CD4-positive, CD25-positive, alpha-beta regulatory T cell (primary cell): ENCODE measurements at regions not wholly inside any gene's neighbourhood (a gene's known extent, or its start where the extent isn't known, plus 50 kb on each side); places are given as distances from the start of the nearest gene placed in this dataset.

Experiments
- ATAC-seq, 2 donors: fragments of 150-1000 bp; cut with Tn5 transposase; one replicate each; pipeline ENCODE4 v1.10.0; 2021; ENCODE audit warnings: low read depth in 2 of 2, moderate number of reproducible peaks in 2 of 2, moderate library complexity in 1 of 2
- DNase-seq, 3 donors: peaks; one replicate each; pipeline versions ENCODE4 v3.0.0 to v3.0.0-alpha.2; 2012 to 2022; ENCODE audit warnings: mixed read lengths in 1 of 3
- H3K27ac ChIP-seq: one replicate; pipeline ENCODE4 v1.7.0; 2013; ENCODE audit warnings: mild to moderate bottlenecking, low read length; ENCODE audit not compliant: insufficient read depth, poor library complexity, severe bottlenecking
- H3K27me3 ChIP-seq: one replicate; pipeline ENCODE4 v1.7.0; 2013; ENCODE audit warnings: low read length; ENCODE audit not compliant: control insufficient read depth, insufficient read depth
- H3K36me3 ChIP-seq: one replicate; pipeline ENCODE4 v1.7.0; 2013; ENCODE audit warnings: mild to moderate bottlenecking, low read length, moderate library complexity; ENCODE audit not compliant: control insufficient read depth, insufficient read depth
- H3K4me1 ChIP-seq: 2 replicates; pipeline ENCODE4 v1.7.0; 2013; ENCODE audit warnings: mild to moderate bottlenecking, low read length; ENCODE audit not compliant: insufficient read depth, control insufficient read depth, poor library complexity, severe bottlenecking
- H3K4me3 ChIP-seq: one replicate; pipeline ENCODE4 v1.7.0; 2013; ENCODE audit warnings: low read depth, mild to moderate bottlenecking, low read length, moderate library complexity
- H3K9me3 ChIP-seq, 2 experiments: 1 replicate in 1 of 2; 2 replicates in 1 of 2; pipeline ENCODE4 v1.7.0; 2013; ENCODE audit warnings: low read length in 2 of 2, mild to moderate bottlenecking in 1 of 2, moderate library complexity in 1 of 2; ENCODE audit not compliant: control insufficient read depth in 2 of 2
- H3K27ac Mint-ChIP-seq, 3 donors: one replicate each; pipeline ENCODE4 v1.8.0; 2020 to 2022; ENCODE audit warnings: mild to moderate bottlenecking in 3 of 3, mixed read lengths in 3 of 3, moderate library complexity in 2 of 3
- H3K27me3 Mint-ChIP-seq: one replicate; pipeline ENCODE4 v1.8.0; 2022; ENCODE audit warnings: mild to moderate bottlenecking, mixed read lengths
- H3K36me3 Mint-ChIP-seq: one replicate; pipeline ENCODE4 v1.8.0; 2020; ENCODE audit warnings: mixed read lengths
- H3K4me1 Mint-ChIP-seq, 4 donors: one replicate each; pipeline ENCODE4 v1.8.0; 2020 to 2022; ENCODE audit warnings: mixed read lengths in 4 of 4, mild to moderate bottlenecking in 1 of 4
- H3K4me3 Mint-ChIP-seq, 4 donors: one replicate each; pipeline ENCODE4 v1.8.0; 2020 to 2022; ENCODE audit warnings: mild to moderate bottlenecking in 4 of 4, mixed read lengths in 4 of 4, moderate library complexity in 3 of 4
- H3K9me3 Mint-ChIP-seq, 7 donors: one replicate each; pipeline ENCODE4 v1.8.0; 2020 to 2022; ENCODE audit warnings: mixed read lengths in 7 of 7, mild to moderate bottlenecking in 3 of 7, moderate library complexity in 2 of 7

DNA sequence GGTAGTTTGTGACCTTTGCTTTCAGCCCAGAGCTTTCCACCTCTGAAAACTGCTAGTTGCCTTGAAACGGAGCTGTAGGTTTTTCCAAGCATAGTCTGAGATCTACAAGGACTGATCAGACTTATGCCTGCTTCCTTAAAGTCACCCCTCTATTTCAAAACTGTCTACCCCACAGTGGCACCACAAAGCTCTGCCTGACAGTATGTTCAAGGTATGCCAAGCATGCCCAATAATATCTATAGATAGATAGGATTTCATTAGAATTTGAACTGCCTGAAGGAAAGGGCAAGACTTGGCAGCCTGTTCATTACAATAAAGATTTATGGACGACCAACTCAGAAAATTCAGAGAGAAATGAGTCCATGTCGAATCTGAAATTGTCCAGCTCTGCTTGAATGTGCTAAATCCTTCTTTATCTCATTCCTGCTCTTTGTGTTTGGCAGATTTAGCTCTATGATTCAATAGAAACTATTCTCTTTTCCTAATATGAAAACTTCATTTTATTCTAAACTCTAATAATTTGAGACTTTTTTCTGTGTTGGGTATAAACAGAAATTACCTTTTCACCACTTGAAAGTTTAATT, 227.6 kb upstream of the TBC1D5 start:
- H3K36me3 Mint-ChIP-seq, result no peaks in the 10 kb centered on the region
- H3K4me3 Mint-ChIP-seq, result no peak overlapping the region
- H3K36me3 ChIP-seq, result no peaks in the 10 kb centered on the region
- no peaks in the 10 kb centered on the region for H3K9me3 ChIP-seq
- no peak overlapping the region for H3K27ac ChIP-seq
- no peaks in the 10 kb centered on the region for H3K27me3 ChIP-seq
- DNase-seq (no peak), ATAC-seq (no peak)
- H3K4me1 Mint-ChIP-seq, result peaks cover 0 to 4% (median 0%) of the 10 kb centered on the region in 4 donors
- H3K27me3 Mint-ChIP-seq, result no peaks in the 10 kb centered on the region
- H3K4me1 ChIP-seq, result no peaks in the 10 kb centered on the region
- no peak overlapping the region for H3K4me3 ChIP-seq
- H3K9me3 Mint-ChIP-seq, result peaks cover 0 to 1% (median 0%) of the 10 kb centered on the region in 7 donors
- no peak overlapping the region for H3K27ac Mint-ChIP-seq

DNA sequence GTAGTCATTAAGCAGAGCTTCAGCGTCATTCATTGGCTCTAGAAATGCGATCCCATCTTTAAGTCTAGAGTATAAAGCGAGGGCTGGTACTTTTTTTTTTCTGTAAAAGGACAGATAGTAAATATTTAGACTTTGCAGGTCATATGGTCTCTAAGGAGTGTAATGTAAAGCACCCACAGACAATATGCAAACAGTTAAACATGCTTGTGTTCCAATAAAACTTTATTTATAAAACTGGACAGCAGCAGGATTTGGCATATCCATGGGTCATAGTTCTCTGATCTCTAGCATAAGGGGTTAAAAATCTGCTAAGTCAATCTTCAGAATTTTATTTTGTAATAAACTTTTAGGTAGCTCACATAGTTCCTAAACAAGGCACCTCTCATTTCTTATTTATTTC, 226.8 kb upstream of the TBC1D5 start:
- no peaks in the 10 kb centered on the region for H3K4me1 ChIP-seq
- H3K4me3 Mint-ChIP-seq, result no peak overlapping the region
- peaks cover 0 to 4% (median 0%) of the 10 kb centered on the region in 4 donors for H3K4me1 Mint-ChIP-seq
- no peak overlapping the region for H3K4me3 ChIP-seq
- H3K27ac Mint-ChIP-seq, result no peak overlapping the region
- no peaks in the 10 kb centered on the region for H3K36me3 Mint-ChIP-seq
- H3K27me3 Mint-ChIP-seq, result no peaks in the 10 kb centered on the region
- H3K27ac ChIP-seq, result no peak overlapping the region
- no peaks in the 10 kb centered on the region for H3K36me3 ChIP-seq
- H3K27me3 ChIP-seq, result no peaks in the 10 kb centered on the region
- no peak for ATAC-seq
- no peaks in the 10 kb centered on the region for H3K9me3 ChIP-seq
- peaks cover 0 to 1% (median 0%) of the 10 kb centered on the region in 7 donors for H3K9me3 Mint-ChIP-seq
- DNase-seq, result no peak

- no peak overlapping the region for H3K4me3 ChIP-seq
- no peak for DNase-seq
- no peaks in the 10 kb centered on the region for H3K36me3 Mint-ChIP-seq
- no peaks in the 10 kb centered on the region for H3K4me1 ChIP-seq
- H3K27ac Mint-ChIP-seq, result no peak overlapping the region
- peaks cover 0 to 4% (median 0%) of the 10 kb centered on the region in 4 donors for H3K4me1 Mint-ChIP-seq
- H3K36me3 ChIP-seq, result no peaks in the 10 kb centered on the region
- no peak for ATAC-seq
- no peaks in the 10 kb centered on the region for H3K9me3 ChIP-seq
- peaks cover 0 to 1% (median 0%) of the 10 kb centered on the region in 7 donors for H3K9me3 Mint-ChIP-seq
- no peaks in the 10 kb centered on the region for H3K27me3 ChIP-seq
- no peaks in the 10 kb centered on the region for H3K27me3 Mint-ChIP-seq
- no peak overlapping the region for H3K27ac ChIP-seq
- H3K4me3 Mint-ChIP-seq, result no peak overlapping the region
Observed at GRCh38 chr3:17967953-17968607, 225.6 kb upstream of the TBC1D5 start.

GRCh38 chr3:17967111-17967510, 224.7 kb upstream of the TBC1D5 start:
- peaks cover 0 to 1% (median 0%) of the 10 kb centered on the region in 7 donors for H3K9me3 Mint-ChIP-seq
- no peaks in the 10 kb centered on the region for H3K36me3 Mint-ChIP-seq
- H3K4me1 Mint-ChIP-seq, result peaks cover 0 to 4% (median 0%) of the 10 kb centered on the region in 4 donors
- Histone ChIP-seq H3K36me3 (no peaks in the 10 kb centered on the region), H3K4me3 (no peak overlapping the region), H3K27me3 (no peaks in the 10 kb centered on the region), H3K27ac (no peak overlapping the region), H3K9me3 (no peaks in the 10 kb centered on the region), H3K4me1 (no peaks in the 10 kb centered on the region)
- H3K27me3 Mint-ChIP-seq, result no peaks in the 10 kb centered on the region
- no peak for ATAC-seq
- no peak for DNase-seq
- no peak overlapping the region for H3K4me3 Mint-ChIP-seq
- H3K27ac Mint-ChIP-seq, result no peak overlapping the region

DNA sequence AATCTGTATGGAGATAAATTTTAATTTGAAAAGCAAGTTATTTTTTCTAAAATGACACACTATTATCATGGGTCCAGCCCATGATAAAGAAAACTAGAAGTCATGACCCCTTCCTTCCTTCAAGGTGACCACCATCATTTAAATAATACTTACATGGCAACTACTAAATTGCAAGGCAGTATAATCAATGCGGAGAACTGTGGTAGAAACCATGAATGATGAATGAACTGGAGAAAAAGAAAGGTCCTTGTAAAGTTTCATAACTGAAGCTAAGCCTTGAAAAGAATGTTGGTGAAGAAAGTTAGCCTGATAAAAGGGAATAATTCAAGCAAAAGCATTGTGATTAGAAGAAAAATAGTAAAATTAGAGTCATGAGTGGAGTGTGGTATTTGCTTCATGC, 222.9 kb upstream of the TBC1D5 start:
- Histone ChIP-seq H3K27me3 (no peaks in the 10 kb centered on the region), H3K9me3 (no peaks in the 10 kb centered on the region), H3K36me3 (no peaks in the 10 kb centered on the region), H3K4me3 (no peak overlapping the region), H3K4me1 (no peaks in the 10 kb centered on the region), H3K27ac (no peak overlapping the region)
- no peak for ATAC-seq
- DNase-seq, result no peak
- Mint-ChIP-seq H3K27ac (no peak overlapping the region), H3K9me3 (peaks cover 0 to 1% (median 0%) of the 10 kb centered on the region in 7 donors), H3K27me3 (no peaks in the 10 kb centered on the region), H3K4me3 (no peak overlapping the region), H3K36me3 (no peaks in the 10 kb centered on the region), H3K4me1 (no peaks in the 10 kb centered on the region)

DNA sequence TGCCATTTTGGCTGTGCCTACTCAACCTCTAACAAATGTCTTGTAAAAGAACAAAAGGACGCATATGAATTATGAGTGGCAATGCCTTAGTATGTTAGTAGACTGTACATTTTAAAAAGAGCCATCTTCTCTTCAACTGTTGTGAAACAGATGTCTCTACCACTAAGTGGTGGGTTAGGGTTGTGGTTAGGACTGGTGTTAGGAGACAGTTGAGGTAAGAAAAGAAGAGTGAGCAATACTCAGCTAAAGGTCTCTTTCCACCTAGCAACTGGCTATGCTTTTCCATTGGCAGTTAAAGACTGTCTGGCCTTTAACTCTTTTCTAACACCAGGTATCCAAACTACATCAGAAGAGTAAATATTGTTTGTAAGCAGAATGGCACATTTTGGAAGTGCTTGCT, 221.7 kb upstream of the TBC1D5 start:
- H3K4me3 ChIP-seq, result no peak overlapping the region
- peaks cover 5% of the 10 kb centered on the region for H3K27me3 Mint-ChIP-seq
- H3K27me3 ChIP-seq, result no peaks in the 10 kb centered on the region
- H3K36me3 Mint-ChIP-seq, result no peaks in the 10 kb centered on the region
- H3K27ac Mint-ChIP-seq, result no peak overlapping the region
- H3K36me3 ChIP-seq, result no peaks in the 10 kb centered on the region
- peak in 1 of 2 donors; percentile 16 for ATAC-seq
- no peak overlapping the region for H3K4me3 Mint-ChIP-seq
- H3K4me1 ChIP-seq, result no peaks in the 10 kb centered on the region
- DNase-seq, result peak in 1 of 3 donors; percentile 5
- H3K9me3 ChIP-seq, result no peaks in the 10 kb centered on the region
- H3K9me3 Mint-ChIP-seq, result peaks cover 0 to 1% (median 0%) of the 10 kb centered on the region in 7 donors
- no peak overlapping the region for H3K27ac ChIP-seq
- H3K4me1 Mint-ChIP-seq, result no peaks in the 10 kb centered on the region

DNA sequence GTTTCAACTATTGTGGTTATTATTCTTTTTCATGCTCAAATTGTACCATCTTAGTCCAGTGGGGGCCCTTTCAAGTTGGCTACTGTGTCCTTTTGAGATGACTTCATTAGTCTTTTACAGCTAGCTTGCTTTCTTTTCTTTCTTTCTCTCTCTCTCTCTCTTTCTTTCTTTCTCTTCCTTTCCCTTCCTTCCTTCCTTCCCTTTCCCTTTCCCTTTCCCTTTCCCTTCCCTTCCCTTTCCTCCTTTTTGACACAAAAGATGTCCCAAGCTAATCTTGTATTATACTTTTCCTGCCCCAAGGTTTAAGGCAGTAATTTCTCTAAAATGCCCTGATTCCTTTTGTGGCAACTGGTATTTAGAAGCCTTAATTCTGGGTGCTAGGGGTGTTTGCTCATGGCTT, 213.0 kb upstream of the TBC1D5 start:
- Histone ChIP-seq H3K9me3 (no peaks in the 10 kb centered on the region), H3K27ac (no peak overlapping the region), H3K4me3 (no peak overlapping the region), H3K4me1 (no peaks in the 10 kb centered on the region), H3K27me3 (peaks cover 3% of the 10 kb centered on the region), H3K36me3 (no peaks in the 10 kb centered on the region)
- no peaks in the 10 kb centered on the region for H3K36me3 Mint-ChIP-seq
- ATAC-seq (no peak), DNase-seq (no peak)
- H3K9me3 Mint-ChIP-seq, result peaks cover 0 to 6% (median 5%) of the 10 kb centered on the region in 7 donors
- no peaks in the 10 kb centered on the region for H3K4me1 Mint-ChIP-seq
- peaks cover 24% of the 10 kb centered on the region for H3K27me3 Mint-ChIP-seq
- H3K4me3 Mint-ChIP-seq, result no peak overlapping the region
- H3K27ac Mint-ChIP-seq, result no peak overlapping the region

- H3K4me1 Mint-ChIP-seq, result no peaks in the 10 kb centered on the region
- no peaks in the 10 kb centered on the region for H3K36me3 Mint-ChIP-seq
- peaks cover 23% of the 10 kb centered on the region for H3K27me3 Mint-ChIP-seq
- no peaks in the 10 kb centered on the region for H3K36me3 ChIP-seq
- H3K9me3 Mint-ChIP-seq, result peaks cover 0 to 8% (median 5%) of the 10 kb centered on the region in 7 donors
- no peak overlapping the region for H3K4me3 ChIP-seq
- peaks cover 3% of the 10 kb centered on the region for H3K27me3 ChIP-seq
- no peaks in the 10 kb centered on the region for H3K9me3 ChIP-seq
- no peak for DNase-seq
- no peak overlapping the region for H3K27ac ChIP-seq
- no peak for ATAC-seq
- no peaks in the 10 kb centered on the region for H3K4me1 ChIP-seq
- H3K4me3 Mint-ChIP-seq, result no peak overlapping the region
- H3K27ac Mint-ChIP-seq, result no peak overlapping the region
Observed at GRCh38 chr3:17954801-17955200, 212.4 kb upstream of the TBC1D5 start.
